T47D (cell line): ENCODE measurements at regions not wholly inside any gene's neighbourhood (a gene's known extent, or its start where the extent isn't known, plus 50 kb on each side); places are given as distances from the start of the nearest gene placed in this dataset.

Experiments used
- DNase-seq, 2 experiments: peaks; one replicate each; pipeline versions ENCODE4 v3.0.0 to v3.0.0-alpha.2; 2011 to 2012; ENCODE audit warnings: low read depth in 1 of 2, low spot score in 1 of 2
- JUND ChIP-seq: IDR thresholded peaks from 2 replicates; pipeline ENCODE4 v1.6.1; 2012; ENCODE audit warnings: low read depth
- in situ Hi-C: cut with HindIII; loops from 2 replicates; pipeline ENCODE4 v1.10.0; 2016; ENCODE audit warnings: low sequenced_read_pairs, low pct_unique_long_range_greater_than_20kb

DNA sequence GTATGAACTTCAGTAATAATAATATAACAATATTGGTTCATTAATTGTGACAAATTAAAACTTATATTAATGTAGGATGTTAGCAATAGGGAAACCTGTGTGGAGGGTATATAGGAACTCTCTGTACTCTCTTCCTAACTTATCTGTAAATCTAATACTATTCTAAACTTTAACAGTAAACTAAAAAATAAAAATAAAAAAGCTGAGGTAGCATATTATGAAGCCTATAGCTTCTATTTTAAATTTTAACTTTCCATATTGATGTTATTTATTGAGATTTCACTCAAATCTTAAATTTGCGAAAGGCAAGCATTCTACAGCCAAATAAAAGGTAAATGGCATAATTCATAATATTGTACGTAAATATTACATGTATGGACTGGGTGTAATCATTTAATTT, 326.4 kb downstream of the MEI4 start:
- TF ChIP-seq JUND, result no peak
- DNase-seq, result no peak
- in situ Hi-C loops, result no loop called here

GRCh38 chr6:77986380-77987034, 333.7 kb downstream of the MEI4 start:
- no peak for DNase-seq
- TF ChIP-seq JUND, result no peak
- in situ Hi-C loops, result no loop called here

DNA sequence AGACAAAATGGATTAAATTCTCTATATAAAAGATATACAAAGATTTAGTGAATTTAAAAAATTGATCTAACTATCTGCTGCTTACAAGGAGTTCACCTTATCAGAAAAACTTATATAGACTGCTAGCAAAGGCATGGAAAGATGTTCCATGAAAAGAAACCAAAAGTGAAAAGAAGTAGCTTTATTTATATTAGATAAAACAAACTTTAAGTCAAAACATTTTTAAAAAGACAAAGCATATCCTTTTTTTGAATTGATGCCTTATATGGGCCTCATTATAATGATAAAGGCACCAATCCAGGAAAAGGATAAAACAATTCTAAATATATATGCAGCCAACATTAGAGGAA, 334.2 kb downstream of the MEI4 start:
- no peak for TF ChIP-seq JUND
- in situ Hi-C loops, result no loop called here
- DNase-seq, result no peak

GRCh38 chr6:78010130-78010529, 357.3 kb downstream of the MEI4 start:
- DNase-seq, result no peak
- in situ Hi-C loops, result no loop called here
- TF ChIP-seq JUND, result no peak

GRCh38 chr6:78020586-78020985, 367.7 kb downstream of the MEI4 start:
- no peak for DNase-seq
- no peak for TF ChIP-seq JUND
- in situ Hi-C loops, result no loop called here

DNA sequence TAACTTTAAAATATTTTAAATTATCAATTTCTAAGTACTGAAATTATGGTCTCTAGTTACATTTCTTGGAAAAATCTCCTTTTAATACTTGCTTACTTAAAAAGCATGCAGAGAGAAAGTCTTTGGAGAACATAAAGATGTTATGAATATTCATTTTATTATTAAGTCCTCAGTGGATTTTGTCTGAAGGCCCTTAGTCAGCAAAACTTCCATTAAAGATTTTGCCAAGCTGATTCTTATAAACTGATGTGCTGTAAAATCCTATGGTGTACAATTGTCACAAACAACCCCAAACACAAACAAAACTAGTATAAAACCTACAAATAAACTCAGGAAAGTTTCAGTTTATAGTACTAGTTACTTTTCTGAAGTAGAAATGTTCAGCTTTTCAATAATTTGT, 372.7 kb downstream of the MEI4 start:
- in situ Hi-C loops, result no loop called here
- no peak for DNase-seq
- TF ChIP-seq JUND, result no peak

DNA sequence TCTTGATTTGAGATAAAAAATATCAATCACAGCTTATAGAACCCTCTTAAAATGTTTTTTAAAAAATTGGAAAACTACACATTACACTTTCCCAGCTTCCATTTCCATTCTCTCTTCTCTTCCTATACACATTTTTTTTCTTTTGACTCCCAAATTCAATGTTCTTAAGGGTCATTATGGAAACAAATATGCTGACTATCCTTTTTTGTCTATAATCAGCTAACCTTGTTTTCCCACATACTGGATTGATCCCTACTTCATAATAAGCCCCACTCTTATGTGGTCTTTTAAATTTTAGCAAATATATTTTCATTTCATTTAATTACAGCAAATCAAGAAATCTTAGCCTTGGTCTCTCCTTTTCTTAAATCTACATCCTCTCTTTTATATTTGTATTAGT, 378.4 kb downstream of the MEI4 start:
- no peak for TF ChIP-seq JUND
- in situ Hi-C loops, result no loop called here
- no peak for DNase-seq

- TF ChIP-seq JUND, result no peak
- DNase-seq, result no peak
- in situ Hi-C loops, result no loop called here
These were observed 406.3 kb downstream of the MEI4 start for GRCh38 chr6:78059171-78059570.

DNA sequence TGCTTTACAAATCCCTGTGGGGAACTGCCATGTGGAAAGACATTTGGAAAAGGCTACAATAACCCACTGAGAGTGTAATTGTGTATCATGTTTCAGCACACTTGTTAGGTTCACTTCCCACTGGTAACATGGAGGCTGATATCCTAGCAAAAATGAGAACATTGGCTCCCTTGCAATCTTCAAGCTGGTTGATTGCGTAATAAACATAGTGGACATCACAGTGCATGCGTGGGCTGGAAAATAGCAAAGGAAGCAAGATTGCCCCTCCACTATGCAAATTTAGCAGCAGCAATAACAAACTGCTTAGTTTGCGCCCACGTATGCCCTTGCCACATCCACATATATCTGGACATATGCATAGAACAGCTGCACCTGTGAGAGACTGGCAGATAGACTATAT, 410.2 kb downstream of the MEI4 start:
- no peak for DNase-seq
- no peak for TF ChIP-seq JUND
- in situ Hi-C loops, result no loop called here

DNA sequence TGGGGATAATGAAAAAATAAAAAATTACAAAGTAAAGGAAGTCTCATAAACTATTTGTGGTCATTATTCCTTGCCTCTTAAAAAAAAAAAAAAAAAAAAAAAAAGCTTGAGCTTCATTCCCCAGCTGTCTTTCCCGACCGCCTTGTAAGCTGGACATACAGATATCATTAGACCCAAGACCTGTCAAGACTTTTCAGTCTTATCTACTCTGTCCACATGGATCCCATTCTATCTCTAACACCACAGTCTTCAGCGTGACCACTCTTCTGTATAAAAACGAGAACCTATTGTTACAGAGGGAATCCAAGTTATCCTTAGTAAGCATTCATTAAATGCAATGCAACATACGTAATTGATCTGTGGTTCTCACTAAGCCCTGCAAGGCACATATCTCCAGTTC, 423.5 kb downstream of the MEI4 start:
- in situ Hi-C loops, result no loop called here
- DNase-seq, result no peak
- no peak for TF ChIP-seq JUND

DNA sequence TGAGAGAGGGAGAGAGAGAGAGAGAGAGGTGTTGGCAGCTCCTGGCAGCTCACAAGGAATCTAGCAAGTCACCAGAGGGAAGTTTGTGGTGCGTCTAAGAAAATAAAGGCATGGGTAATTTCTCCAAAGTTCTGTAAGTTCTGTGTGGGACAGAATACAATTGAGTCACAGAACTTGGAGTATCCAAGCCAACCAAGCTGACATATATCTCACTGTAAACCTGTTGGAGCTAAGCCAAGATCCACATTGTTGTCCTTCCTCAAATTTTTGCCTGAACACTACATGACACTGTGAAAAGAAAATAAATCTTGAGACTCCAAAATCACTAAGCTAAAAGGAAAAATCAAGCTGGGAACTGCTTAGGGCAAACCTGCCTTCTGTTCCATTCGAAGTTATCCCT, 436.7 kb downstream of the MEI4 start:
- TF ChIP-seq JUND, result no peak
- in situ Hi-C loops, result no loop called here

GRCh38 chr6:78093906-78094305, 441.1 kb downstream of the MEI4 start:
- in situ Hi-C loops, result no loop called here
- no peak for TF ChIP-seq JUND
- DNase-seq, result no peak

More for the DNA sequence above, 436.7 kb downstream of the MEI4 start:
- DNase-seq, result peak in 1 of 2 experiments; percentile 6

DNA sequence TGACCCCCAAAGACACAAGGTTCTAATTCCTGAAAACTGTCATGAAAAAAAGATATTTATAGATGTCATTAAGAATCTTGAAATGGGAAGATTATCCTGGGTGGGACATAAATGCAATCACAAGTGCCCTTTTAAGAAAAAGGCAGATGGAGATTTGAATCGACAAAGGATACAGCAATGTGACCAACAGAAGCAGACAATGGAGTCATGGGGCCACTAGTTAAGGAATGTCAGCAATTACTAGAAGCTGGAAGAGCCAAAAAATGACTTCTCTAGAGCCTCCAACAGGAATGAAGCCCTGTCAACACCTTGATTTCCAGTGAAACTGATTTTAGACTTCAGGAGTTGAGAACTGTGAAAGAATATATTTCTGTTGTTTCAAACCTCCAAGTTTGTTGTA, 448.5 kb downstream of the MEI4 start:
- in situ Hi-C loops, result no loop called here
- DNase-seq, result no peak
- TF ChIP-seq JUND, result no peak

- no peak for DNase-seq
- in situ Hi-C loops, result no loop called here
- TF ChIP-seq JUND, result no peak
These were observed 457.8 kb downstream of the MEI4 start for GRCh38 chr6:78110641-78111040.
